Fibroblast of pulmonary artery (primary cell): ENCODE measurements at regions not wholly inside any gene's neighbourhood (a gene's known extent, or its start where the extent isn't known, plus 50 kb on each side); places are given as distances from the start of the nearest gene placed in this dataset.

Source experiments
- DNase-seq: peaks from one replicate; pipeline ENCODE4 v3.0.0-alpha.2; 2010; ENCODE audit warnings: low read depth
- H3K4me3 ChIP-seq: replicated peaks from 2 replicates; pipeline ENCODE4 v1.5.1; 2011; ENCODE audit warnings: low read depth, mild to moderate bottlenecking, control low read depth, low read length, moderate library complexity
- CTCF ChIP-seq: IDR thresholded peaks from 2 replicates; pipeline ENCODE4 v1.5.1; 2011; ENCODE audit warnings: mild to moderate bottlenecking, control low read depth, low read length, inconsistent platforms; ENCODE audit errors: missing control alignments

- DNase-seq = peak; percentile 42
- TF ChIP-seq CTCF = peak; percentile 63
- H3K4me3 ChIP-seq = no peak overlapping the region
These were observed 651.6 kb downstream of the NTRK3 start for GRCh38 chr15:87604857-87605446.

GRCh38 chr15:87602371-87602770, 654.2 kb downstream of the NTRK3 start:
- no peak for TF ChIP-seq CTCF
- DNase-seq = no peak
- H3K4me3 ChIP-seq = no peak overlapping the region

GRCh38 chr15:87599616-87600015, 656.9 kb downstream of the NTRK3 start:
- no peak for TF ChIP-seq CTCF
- peak; percentile 27 for DNase-seq
- no peak overlapping the region for H3K4me3 ChIP-seq

GRCh38 chr15:87597346-87598052, 659.0 kb downstream of the NTRK3 start:
- TF ChIP-seq CTCF = no peak
- DNase-seq = peak; percentile 22
- H3K4me3 ChIP-seq = no peak overlapping the region

GRCh38 chr15:87591582-87591981, 665.0 kb downstream of the NTRK3 start:
- H3K4me3 ChIP-seq = no peak overlapping the region
- no peak for DNase-seq
- no peak for TF ChIP-seq CTCF

DNA sequence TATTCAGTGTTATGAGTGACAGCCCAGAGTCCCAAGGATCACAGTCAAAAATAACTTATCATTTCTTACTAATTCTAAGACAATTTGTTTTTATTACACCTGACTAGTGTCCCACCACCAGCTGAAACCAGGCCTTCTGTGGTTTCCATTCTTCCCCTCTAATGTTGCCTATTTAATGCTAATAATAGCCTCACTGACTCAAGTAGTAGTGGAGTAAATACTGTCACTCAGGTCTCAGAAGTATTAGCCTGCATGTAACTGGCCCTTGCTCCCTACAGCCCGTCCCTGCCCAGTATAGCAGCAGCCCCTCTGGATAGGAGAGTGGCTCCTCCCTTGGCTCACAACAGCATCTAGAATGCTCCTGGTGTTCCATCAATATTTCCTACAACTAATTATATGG, 665.5 kb downstream of the NTRK3 start:
- DNase-seq = no peak
- H3K4me3 ChIP-seq = no peak overlapping the region
- no peak for TF ChIP-seq CTCF

GRCh38 chr15:87589134-87589533, 667.4 kb downstream of the NTRK3 start:
- H3K4me3 ChIP-seq = no peak overlapping the region
- peak; percentile 30 for DNase-seq
- no peak for TF ChIP-seq CTCF
